ENCODE measurements at regions not wholly inside any gene's neighbourhood (a gene's known extent, or its start where the extent isn't known, plus 50 kb on each side); places are given as distances from the start of the nearest gene placed in this dataset.

DNA sequence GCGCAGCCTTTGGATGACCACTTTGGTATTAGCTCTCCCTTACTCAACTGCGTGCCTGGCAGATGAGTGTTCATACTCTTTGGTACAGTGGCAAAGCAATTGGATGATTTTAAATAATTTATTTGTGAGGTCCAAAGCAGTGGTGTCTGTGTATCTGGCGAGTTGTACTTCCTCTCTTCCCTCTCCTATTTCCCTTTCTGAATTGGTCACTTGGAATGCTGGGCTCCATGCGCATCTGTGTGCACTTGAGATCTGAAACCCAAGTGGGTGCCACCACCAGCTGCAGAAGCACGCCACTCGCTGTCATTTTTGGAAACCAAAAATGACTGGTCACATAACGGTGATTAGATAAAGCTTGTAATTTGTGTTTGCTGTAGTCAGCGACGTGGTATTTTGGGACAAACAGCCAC, 386.0 kb upstream of the KLF4 start:
- DNase-seq (ENCODE audit: low read depth), result no peak

DNA sequence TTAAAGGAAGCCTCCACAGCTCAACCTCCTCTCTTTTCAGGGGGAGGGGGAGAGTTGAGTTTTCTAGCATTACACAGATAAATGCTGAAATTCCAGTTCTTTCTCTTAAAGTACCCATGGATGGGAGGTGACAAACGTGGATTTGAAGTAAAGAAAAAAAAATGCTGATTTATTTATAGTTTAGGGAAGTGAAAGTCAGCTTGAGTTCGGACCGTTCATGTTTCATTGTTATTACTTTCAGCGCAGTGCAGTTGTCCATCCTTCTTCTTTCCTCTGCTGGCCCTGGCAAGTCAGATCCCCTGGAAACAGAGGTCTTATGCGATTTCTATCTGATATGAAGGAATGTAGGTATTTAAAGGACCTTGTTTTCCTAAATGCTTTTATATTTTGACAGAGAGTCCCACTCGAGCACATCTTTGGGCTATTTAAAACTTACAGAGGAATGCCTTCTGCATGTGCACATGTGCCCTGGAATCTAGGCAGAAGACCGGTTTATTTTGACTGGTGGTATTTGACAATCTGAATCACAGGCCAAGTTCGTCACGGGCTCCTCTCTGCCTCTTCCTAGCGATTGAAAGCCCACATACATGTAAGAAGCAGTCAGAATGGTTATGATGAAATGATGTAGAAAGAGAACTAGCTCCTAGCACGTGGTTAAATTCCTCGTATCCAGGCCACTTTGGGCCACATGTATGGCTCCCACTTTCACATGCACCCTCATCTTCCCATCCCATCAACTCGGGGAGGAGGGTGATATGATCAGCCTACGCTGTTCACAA, 385.2 kb upstream of the KLF4 start:
- no peak overlapping the region for H3K4me3 ChIP-seq (ENCODE audit: low read depth, low read length)
- TF ChIP-seq MYC (IDR thresholded peaks at IDR 0.05; ENCODE audit: low read depth, low read length) (no peak), POLR2A (IDR thresholded peaks at IDR 0.05; ENCODE audit: extremely low read depth, insufficient read length) (no peak)
- TF ChIP-seq, protein P1, sequence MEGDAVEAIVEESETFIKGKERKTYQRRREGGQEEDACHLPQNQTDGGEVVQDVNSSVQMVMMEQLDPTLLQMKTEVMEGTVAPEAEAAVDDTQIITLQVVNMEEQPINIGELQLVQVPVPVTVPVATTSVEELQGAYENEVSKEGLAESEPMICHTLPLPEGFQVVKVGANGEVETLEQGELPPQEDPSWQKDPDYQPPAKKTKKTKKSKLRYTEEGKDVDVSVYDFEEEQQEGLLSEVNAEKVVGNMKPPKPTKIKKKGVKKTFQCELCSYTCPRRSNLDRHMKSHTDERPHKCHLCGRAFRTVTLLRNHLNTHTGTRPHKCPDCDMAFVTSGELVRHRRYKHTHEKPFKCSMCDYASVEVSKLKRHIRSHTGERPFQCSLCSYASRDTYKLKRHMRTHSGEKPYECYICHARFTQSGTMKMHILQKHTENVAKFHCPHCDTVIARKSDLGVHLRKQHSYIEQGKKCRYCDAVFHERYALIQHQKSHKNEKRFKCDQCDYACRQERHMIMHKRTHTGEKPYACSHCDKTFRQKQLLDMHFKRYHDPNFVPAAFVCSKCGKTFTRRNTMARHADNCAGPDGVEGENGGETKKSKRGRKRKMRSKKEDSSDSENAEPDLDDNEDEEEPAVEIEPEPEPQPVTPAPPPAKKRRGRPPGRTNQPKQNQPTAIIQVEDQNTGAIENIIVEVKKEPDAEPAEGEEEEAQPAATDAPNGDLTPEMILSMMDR (IDR thresholded peaks at IDR 0.05; ENCODE audit: low read depth, low read length), result no peak
- TF ChIP-seq, protein P2, sequence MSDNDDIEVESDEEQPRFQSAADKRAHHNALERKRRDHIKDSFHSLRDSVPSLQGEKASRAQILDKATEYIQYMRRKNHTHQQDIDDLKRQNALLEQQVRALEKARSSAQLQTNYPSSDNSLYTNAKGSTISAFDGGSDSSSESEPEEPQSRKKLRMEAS (IDR thresholded peaks at IDR 0.05; ENCODE audit: low read depth, low read length), result no peak
- DNase-seq (ENCODE audit: low read depth), result peak; percentile 68

More for the DNA sequence above, 386.0 kb upstream of the KLF4 start:
- TF ChIP-seq MYC (IDR thresholded peaks at IDR 0.05; ENCODE audit: low read depth, low read length) (no peak), POLR2A (IDR thresholded peaks at IDR 0.05; ENCODE audit: extremely low read depth, insufficient read length) (no peak)
- TF ChIP-seq, protein P2 (IDR thresholded peaks at IDR 0.05; ENCODE audit: low read depth, low read length), result no peak
- TF ChIP-seq, protein P1 (IDR thresholded peaks at IDR 0.05; ENCODE audit: low read depth, low read length), result no peak
- H3K4me3 ChIP-seq (ENCODE audit: low read depth, low read length), result no peak overlapping the region

DNA sequence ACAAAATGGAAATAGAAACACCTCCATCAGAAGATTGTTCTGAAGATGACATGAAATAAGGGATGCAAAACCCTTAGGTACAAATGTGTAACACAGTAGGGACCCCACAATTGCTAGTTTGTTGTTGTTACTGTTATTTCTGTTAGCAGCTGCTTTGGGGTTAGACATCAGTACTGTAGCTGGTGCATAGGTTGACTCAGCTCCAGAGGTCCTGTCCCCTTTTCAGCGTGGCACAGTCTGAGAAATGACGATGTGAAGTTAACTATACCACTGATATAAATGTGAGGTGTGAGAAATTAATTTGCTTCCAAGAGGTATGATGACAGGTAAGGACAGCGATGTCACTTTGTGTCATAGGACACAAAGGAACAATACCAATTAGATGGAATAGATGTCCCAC, 384.6 kb upstream of the KLF4 start:
- no peak for DNase-seq (ENCODE audit: low read depth)

DNA sequence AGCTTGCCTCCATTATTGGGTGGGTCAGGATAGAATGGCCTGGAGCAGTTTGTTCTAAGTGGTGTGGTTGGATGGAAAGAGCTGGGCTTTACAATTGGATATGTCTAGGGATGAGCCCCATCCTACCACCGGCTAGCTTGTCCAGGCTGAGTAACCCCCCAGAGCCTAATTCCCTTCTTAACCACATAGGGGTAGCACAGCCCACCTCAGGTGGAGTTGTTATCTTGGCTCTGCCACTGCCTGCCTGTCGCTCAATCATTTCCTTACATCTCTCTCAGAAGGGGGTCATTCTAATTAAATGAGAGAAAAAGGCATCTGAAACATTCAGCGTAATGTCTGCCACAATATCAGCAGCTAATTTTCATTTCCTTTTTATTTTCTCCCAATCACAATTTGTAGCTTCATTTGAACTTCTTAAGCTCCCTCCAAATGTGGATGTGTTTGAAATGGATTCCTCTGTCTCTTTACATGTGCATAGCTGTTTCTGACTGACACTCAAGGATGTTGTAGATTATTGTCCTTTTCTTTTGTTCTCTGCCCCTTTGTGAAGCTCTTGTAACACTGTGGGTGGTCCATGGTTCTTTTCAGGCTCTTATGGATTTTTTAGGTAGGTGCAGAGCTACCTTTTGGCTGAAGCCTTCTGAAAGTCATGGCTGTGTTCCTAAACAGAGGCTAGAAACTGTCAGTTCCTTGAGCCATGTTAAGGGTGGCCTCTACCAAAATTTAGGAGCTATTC, 383.1 kb upstream of the KLF4 start:
- no peak for DNase-seq (ENCODE audit: low read depth)
- H3K4me3 ChIP-seq (ENCODE audit: low read depth, low read length), result no peak overlapping the region

More for the DNA sequence above, 384.6 kb upstream of the KLF4 start:
- H3K4me3 ChIP-seq (ENCODE audit: low read depth, low read length), result no peak overlapping the region
- TF ChIP-seq, protein P2 (IDR thresholded peaks at IDR 0.05; ENCODE audit: low read depth, low read length), result no peak

DNA sequence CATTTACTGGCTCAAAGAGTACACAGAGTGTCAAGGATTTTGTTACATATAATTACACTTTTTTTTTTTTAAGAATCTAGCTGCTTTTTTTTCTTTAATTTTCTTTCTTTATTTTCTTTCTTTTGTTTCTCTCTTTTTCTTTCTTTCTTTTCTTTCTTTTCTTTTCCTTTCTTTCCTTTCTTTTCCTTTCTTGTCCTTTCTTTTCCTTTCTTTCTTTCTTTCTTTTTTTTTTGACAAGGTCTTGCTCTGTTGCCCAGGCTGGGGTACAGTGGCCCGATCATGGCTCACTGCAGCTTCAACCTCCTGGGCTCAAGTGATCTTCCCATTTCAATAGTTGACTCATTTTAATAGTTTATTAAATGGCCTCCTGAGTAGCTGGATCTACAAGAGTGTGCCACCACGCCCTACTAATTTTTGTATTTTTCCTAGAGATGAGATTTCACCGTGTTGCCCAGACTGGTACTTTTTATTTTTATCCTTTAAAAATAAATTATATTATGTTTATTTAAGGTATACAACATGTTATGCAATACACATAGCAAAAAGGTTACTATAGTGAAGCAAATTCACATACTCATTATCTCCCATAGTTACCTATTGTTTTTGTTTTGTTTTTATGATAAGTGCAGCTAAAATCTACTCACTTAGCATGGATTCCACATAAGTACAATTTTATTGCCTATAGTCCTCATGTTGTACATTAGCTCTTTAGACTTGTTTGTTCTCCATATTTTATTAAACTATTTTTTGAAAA, 381.5 kb upstream of the KLF4 start:
- TF ChIP-seq, protein P2 (IDR thresholded peaks at IDR 0.05; ENCODE audit: low read depth, low read length), result no peak
- TF ChIP-seq POLR2A (IDR thresholded peaks at IDR 0.05; ENCODE audit: extremely low read depth, insufficient read length) (no peak), MYC (IDR thresholded peaks at IDR 0.05; ENCODE audit: low read depth, low read length) (no peak)
- TF ChIP-seq, protein P1 (IDR thresholded peaks at IDR 0.05; ENCODE audit: low read depth, low read length), result no peak
- DNase-seq (ENCODE audit: low read depth), result no peak
- H3K4me3 ChIP-seq (ENCODE audit: low read depth, low read length), result no peak overlapping the region

More for the DNA sequence above, 383.1 kb upstream of the KLF4 start:
- TF ChIP-seq, protein P1 (IDR thresholded peaks at IDR 0.05; ENCODE audit: low read depth, low read length), result no peak
- no peak for TF ChIP-seq POLR2A (IDR thresholded peaks at IDR 0.05; ENCODE audit: extremely low read depth, insufficient read length)
- TF ChIP-seq, protein P2 (IDR thresholded peaks at IDR 0.05; ENCODE audit: low read depth, low read length), result no peak
- TF ChIP-seq MYC (IDR thresholded peaks at IDR 0.05; ENCODE audit: low read depth, low read length), result no peak
